ENCODE measurements at regions not wholly inside any gene's neighbourhood (a gene's known extent, or its start where the extent isn't known, plus 50 kb on each side); places are given as distances from the start of the nearest gene placed in this dataset.
"Not testable (repeated sequence)": the region's sequence is repeated elsewhere in the genome, so short reads cannot be mapped to it uniquely, and the experiment has no call there.

DNA sequence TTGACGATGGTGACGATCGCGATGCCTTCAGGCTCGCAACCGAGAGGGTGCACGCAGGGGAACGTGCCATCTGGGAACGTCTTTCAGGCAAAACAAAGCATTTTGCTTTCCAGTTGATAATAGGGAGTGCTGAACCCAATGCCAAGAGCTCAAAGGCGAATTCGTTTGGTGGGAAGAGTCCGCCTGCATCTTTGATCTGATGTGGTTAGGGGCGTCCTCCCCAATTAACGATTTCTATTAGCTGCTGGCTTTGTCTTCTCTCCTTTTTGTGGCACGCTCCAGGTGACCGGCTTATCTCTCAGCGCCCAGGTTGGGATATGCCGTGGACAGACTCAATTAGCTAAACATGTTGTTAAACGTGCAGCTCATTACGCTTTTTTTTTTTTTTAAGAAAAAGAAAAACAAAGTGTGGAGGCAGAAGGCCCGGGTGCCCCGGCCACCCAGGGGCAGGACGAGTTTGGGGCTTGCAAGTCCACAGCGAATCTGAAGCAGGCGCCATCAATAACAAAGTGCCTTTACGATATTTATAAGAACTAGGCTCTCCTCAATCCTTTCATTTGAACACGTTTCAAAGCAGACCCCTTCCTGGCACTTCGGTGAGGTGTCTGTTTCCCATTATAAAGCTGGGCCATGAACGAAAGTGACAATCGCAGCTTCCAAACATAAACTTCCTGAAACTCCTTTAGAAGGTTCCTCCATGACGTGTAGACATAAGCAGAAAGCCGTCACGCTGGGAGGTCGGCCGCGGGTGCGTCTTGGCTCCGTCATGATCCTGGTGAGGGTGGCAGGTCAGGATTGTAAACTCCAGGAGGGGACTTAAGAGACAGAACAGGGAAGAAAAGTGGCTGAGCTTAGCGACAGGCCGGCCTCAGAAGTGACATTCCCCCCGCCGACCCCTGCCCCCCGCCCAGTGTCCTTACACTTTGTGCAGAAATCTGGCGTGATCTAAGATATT lies 155.3 kb downstream of the LAT start:
- not testable (repeated sequence) for DNase-seq

DNA sequence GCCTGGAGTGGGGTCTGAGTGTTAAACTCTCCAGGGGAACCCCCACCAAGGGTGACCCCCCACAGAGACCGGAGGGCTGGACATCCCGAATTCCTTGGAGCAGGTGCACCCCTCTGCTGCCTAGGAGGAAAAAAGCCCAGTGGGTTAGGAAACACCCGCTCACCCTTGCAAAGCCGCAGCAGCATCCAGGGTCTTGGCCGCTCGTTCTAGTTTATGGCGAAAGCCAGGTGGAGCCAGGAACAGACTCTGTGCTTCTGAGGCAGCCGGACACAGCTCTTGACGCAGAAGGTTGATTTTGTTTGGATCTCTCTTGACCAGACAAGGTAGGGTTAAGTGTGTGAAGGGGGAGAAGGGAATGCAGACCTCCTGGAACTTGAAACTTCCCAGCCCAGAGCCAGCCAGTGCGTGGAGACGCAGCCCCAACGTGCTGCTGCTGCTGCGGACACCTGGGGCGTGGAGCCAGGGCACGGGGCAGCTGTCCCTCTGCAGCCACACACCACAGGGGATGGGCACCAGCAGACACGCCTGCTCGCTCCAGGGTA lies 154.5 kb downstream of the LAT start:
- DNase-seq: no peak

DNA sequence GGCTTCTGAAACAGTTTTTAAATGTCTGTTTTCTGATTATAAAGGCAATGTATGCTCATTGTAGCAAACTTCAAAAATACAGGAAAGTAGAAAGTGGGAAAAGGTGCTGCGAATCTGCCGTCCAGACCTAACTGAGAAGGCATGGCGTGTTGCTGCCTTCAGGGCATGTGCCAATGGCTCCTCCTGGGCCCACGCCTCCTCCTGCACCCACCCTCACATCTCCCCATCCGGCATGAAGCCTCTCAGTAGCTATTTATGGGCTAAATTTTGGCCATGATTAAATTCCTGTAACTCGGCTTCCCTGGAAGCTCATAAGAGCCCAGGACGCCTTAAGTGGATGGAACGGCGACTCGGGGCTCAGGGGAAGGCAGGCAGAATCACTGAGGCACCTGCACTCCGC lies 153.8 kb downstream of the LAT start:
- not testable (repeated sequence) for DNase-seq

DNA sequence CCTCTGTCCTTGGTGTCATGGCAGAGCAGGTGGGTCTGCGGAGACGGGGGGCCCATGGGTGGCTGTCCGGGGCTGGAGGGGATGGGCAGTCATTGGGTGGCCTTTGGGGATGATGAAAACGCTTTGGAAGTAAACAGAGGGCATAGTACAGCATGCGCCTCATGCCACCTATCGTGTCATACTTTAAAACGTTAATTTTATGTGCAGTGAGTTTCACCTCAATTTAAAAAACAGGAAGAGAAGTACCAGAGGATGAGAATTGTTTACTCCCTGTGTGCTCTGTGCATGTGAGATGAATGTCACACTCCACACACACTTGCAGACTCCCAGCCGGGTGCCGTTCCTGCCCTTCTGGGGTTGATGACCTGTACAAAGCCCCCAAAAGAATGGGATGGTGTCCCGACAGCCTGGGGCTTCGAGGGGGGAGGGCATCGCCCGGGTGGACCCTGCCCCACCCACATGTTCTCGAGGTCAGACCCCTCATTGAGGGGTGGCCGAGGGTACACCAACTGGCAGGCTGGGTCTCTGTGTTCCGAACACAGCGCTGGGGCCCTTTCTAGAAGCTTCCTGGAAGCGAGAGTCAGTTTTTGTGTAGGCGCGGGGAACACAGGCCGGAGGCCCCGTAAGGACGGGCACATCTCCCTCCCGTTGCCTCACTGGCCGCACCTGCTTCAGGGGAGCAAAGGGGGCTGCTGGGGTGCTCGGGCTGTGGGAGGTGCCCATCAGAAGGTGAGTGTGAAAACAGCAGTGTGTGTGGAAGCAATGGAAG lies 153.2 kb downstream of the LAT start:
- DNase-seq: not testable (repeated sequence)

DNA sequence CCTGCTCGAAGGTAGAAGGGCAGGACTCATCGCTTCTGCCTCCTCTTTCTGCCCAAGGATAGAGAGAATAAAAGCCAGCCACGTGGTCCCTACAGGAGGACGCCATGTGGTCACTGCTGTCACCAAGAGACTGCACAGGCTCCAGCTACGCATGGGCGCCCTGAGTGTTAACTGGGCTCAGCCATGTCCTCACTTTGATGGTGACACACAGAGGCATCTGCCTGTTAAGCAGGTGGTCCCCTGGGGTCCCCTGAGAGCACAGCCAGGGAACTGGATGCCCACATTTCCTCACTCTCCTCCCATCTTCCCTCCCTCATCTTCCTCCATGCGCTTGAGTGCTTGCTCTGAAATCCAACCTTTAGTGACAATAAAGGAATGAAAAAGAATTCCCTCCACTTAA lies 152.6 kb downstream of the LAT start:
- DNase-seq: not testable (repeated sequence)

DNA sequence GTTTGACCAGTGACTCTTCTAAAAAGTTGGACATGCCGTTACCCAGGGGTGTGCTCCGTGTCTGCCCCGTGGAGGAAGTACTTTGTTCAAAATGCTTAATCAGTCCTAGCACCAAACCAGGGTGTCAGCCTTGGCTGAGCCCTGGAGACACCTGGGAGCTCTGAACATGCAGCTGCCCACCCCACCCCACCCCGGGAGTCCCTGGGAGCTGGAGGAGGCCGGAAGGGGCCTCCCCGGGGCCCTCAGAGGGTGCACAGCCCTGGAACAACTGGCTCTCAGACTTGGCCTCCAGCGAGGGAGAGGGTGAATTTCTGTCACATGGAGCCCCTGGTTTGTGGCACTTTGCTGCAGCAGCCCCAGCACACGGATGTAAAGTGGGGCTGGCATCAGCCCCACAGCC lies 152.1 kb downstream of the LAT start:
- DNase-seq: not testable (repeated sequence)

DNA sequence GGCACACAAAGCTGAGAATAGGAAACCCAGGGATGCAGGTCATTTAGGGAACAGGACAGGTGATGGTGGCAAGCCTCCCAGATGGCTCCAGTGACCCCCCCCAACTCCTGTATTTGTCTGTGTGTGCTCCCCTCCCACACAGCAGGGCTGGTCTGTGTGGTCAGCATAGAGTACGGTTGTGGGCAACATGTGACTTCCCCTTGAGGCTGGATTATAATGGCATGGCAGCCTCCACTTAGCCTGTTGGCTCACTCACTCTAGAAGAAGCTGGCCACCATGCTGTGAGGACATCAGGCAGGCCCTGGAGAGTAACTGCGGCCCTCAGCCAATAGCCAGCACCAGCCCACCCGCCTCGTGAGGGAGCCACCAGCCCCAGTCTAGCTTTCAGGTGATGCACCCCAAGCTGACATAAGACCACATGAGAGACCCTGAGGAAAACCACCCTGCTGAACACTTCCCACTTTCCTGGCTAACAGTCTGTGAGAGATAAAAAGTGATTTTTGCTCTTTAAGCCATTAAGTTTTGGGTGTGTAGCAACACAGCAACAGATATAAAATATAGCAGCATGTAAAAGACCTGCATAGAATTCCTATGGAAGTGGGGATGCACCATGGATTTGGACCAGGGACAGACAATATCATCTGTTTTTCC lies 151.3 kb downstream of the LAT start:
- not testable (repeated sequence) for DNase-seq

DNA sequence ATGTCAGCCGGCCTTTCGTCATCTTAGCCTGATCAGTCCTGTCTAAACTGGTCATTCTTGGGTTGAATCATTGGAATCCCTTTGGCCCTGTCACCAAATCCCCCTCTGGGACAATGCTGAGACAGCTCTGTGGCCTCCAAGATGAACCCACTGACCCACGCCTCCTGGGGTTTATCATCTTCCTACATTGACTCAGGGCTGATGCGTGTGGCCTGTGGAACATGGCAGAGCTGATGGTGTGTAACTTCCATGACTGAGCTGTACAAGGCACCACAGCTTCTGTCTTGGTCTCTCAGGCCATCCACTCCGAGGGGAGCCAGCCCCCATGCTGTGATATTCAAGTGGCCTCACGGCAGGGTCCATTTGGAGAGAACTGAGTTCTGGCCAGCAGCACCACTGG lies 150.2 kb downstream of the LAT start:
- not testable (repeated sequence) for DNase-seq

DNA sequence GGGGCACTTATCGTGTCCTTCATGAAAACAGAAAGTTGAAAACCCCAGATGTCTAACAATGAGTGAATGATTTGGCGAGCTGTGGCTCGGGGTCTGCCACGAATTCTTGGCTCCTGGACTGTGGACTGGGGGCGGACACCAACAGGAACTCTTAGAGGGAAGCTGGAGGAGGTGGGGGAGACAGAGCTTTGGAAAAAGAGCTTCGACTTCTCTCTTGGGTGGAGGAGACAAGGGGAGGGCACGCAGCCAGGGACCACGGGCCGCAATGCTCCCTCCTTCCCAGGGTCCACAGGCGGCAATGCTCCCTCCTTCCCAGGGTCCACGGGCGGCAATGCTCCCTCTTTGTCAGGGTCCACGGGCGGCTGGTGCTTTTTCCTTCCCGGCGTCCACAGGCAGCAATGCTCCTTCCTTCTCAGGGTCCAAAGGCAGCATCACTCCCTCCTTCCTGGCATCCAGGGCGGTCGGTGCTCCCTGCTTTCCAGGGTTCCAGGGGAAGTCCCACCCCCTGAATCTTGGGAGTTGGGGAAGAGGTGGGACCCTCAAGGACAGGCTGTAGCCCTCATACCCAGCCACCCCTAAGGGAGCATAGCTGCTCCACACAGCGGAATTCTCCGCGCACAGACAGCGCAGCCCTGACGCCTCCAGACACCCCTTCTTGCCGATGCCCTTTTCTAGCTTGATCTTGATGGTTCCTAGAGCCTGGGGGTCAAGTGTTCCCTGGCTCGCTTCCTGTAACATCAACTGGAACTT lies 149.0 kb downstream of the LAT start:
- DNase-seq: not testable (repeated sequence)

DNA sequence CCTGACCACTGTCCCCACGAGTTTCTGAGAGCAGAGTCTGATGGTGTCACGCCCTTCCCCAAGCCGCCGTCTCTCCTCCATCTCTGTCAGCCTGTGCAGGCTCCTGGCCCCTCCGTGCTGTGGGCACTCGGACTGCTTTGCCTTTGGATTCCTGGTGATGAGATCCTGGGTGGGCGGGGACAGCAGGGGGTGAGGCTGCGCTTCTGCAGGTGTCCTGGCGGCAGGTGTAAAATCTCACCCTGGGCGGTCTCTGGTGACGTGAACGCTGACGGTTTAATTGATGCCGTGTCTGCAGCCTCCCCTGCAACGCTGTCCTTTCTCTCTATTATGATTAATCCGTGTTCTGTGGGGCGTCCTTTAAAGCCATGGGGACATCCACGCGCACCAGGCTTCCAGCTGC lies 148.0 kb downstream of the LAT start:
- not testable (repeated sequence) for DNase-seq

DNA sequence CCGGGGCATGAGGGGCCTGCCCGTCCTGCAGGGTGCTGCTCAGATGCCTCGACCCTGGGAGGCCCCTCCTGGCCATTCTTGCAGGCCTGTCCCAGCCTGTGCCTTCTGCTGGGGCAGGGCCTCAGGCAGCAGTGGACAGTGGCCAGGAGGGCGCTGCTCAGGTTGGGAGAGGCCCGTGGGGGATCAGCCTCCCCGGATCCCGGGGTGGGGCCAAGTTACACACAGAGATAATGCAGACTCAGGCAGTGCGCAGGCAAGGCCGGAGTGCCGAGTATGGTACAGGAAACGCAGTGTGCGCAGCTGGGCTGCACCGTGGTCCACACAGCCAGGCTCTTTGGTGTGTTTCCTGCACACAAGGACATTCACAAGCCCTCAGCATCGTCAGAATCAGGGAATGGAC lies 147.6 kb downstream of the LAT start:
- not testable (repeated sequence) for DNase-seq

DNA sequence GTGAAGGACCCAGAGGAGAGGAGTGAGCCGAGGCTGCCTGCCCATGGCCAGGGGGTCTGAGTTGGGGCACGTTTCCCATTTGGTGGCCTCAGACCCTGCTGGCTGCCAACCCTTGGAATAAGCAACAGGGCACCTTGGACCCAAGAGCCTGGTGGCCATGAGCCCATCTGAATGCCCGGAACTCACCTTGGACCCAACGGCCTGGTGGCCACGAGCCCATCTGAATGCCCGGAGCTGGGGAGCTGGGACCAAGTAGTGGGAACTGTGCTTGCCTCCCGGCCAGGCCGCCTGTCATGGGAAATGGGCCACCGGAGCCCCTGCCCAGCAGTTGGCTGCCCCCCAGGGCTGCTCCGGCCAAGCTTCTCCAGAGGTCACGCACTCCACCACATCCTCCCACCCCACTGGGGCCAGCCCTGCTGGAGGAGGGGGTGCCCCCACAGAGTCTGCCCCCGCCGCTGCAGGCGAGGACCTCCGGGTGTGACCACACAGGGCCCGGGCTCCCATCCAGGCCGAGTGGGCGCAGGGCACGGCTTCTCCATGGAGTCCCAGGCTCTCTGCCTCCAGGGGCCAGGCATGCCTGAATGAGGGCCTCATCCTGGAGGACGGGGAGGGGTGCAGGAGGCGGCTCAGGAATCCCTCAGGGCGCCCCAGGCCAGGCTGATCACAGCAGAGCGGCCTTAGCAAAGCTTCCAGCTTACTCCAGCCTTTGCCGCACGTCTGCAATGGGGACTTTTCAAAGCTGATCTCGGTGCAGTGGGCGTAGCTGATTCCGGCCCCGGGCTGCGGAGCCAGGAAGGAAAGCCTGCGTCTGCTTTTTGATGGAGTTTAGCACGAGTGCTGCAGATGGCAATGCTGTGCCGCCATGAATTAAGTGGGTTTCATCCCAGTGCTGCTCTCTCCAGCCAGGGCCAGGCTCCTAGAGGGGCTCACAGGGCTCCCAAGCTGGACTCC lies 146.3 kb downstream of the LAT start:
- DNase-seq: not testable (repeated sequence)

DNA sequence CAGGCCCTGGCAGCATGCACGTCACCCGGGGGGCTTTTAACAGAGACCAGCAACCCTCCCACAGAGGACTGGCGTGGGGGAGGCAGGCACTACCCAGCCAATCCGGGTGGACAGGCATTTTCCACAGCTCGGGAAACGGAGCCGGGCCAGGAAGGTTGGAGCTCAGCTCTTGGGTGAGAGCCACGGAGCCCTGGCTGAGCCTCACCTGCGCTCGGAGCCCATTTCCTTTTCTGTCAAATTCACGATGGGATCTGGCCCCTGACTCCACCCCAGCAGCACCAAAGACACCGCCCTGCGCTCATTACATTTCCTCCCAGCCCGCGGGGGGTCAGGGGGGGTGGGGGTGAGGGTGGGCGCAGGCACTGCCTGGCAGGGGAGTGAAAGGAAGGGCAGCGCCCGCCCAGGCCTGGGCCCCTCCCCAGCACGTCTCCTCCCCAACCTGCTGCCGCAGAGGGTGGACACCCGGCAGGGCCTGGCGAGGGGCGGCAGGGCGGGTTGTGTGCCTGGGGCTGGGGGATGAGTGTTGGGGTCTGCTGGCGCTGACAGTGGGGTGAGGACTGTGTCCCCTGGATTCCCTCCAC lies 145.4 kb downstream of the LAT start:
- not testable (repeated sequence) for DNase-seq

DNA sequence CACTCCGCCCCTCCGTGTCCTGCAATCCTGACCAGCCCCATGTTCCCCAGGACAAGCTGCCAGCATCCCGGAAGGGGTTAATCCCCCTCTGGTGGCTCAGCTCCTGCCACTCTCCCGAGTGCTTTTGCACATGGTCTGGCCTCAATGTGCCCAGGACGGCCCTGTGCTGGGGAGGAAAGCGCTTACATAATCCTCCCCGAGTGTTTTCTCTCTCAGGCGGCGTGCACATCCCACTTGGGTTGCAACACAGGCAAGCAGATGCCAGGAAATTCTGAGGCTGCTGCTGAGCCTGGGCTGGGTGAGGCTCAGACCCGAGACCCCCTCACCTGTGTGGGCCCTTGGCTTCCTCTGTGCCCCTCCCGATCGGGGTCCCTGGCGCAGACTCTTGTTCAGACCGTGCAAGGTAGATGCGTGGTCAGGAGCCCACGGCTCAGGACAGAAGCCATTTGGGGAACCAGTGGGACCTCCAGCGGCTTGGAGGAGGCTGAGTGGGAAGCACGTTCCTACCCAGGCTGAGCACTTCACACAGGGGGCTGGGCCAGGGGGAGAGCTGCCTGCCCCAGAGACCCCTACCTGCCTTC lies 144.7 kb downstream of the LAT start:
- DNase-seq: not testable (repeated sequence)

DNA sequence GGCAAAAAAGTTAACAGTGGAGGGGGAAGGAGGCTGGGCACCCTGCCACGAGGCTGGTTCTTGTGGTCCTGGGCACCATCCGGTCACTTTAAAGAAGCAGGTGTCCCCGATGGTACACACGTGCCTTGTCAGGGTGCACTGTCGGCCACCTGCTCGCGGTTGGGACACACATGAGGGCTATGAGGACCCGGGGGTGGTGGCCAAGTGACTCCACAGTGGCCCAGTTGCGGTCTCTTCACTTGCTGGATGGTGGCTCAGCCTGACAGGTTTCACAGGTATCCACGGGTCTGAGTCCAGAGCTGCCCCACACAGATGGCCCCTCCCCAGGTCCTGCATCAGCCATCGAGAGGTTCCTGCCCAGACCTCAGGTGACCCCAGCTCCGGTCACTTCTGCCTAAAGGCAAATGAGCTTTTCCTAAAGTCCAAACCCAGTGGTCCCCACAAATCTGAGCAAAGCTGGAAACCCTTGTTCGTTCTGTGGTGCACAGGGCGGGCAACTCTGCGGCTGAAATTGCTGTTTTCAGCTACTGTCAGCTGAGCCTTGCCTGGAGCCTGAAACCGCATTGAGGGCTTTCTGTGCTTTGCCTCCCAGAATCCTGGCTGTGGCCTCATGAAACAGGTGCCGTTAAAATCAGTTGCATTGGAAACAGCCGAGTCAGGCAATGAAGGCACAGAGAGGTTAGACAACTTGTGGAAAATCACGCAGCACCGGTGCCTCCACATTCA lies 144.0 kb downstream of the LAT start:
- not testable (repeated sequence) for DNase-seq

DNA sequence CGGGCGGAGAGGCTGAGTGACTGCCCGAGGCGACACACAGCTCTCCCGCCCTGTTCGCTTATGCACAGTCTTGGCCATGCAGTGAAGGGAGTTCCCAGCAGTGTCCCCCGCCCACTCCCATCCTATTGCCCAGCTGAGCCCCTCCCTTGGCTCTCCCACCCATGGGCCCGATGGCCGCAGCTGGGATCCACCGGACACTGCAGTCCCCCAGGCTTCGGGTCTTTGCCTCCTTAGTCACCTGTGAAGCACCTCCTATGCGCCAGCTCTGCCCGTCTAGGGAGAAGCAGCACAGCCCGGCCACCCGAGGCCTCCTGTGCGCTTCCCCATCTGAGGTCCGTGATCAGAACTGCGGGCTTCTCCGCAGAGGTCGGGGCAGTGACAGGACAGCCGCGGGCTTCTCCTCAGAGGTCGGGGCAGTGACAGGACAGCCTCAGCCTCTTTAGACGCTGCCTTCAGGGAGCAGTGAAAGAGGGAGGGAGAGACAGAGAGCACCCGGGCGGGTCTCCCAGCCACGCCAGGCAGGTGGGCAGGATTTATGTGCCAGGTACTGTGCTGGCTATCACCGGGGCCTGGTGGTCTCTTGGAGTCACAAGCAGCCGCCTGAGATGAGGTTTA lies 143.1 kb downstream of the LAT start:
- not testable (repeated sequence) for DNase-seq

DNA sequence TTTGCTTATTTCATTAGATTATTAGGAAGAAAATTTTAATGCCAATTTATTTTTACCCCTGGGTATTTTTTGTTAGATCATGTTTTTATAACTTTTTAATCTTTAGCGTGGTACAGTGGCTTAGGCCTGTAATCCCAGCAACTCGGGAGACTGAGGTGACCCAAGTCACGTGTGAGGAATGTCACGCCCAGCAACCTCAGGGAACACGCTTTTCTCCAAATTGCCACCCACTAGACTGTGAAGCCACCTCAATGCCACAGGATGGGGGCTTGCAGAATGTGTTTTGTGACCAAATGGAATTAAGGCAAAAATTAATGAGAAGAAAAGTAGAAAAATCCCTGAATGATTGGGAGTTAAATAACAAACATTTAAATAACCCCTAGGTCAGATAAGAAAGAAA lies 141.8 kb downstream of the LAT start:
- no peak for DNase-seq

DNA sequence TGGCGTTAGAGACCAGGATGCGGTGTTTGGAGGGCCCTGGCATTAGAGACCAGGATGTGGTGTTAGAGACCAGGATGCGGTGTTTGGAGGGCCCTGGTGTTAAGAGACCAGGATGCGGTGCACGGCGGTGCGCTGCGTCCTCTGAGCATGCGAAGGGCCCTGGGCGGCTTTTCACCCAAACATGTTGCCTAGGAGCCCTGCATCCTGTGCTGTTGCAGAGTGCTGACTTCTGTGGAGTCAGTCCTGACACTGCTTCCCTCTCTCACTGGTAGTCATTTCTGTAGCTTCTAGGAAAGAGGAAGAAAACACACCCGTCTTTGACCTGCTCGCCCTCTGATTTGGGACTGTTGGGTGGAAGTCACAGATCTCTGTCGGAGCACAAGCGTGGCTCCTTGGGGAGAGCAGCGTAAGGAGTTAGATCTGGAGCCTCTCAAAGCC lies 141.2 kb downstream of the LAT start:
- no peak for DNase-seq

DNA sequence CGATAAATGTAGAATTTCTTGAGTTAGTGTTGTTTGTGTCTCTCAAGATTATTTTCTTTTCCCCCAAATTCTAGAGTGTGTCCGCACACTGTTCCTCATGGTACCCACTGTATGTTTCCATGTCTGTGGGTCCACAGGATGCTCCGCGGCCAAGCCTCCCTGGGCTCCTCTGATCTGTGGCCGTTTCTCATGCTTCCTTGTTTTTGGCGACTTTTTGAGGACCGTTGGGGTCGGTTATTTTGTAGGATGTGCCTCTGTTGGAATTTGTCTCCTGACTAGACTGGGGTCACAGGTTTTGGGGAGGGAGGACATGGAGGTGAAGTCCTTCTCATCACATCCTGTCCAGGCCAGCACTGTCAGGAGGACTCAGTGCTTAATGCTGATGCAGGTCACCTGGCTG lies 140.0 kb downstream of the LAT start:
- no peak for DNase-seq

Measured in activated CD4-positive, alpha-beta T cell treated with anti-CD3 and anti-CD28 coated beads, Interleukin-2, amount 50 U/mL, for 4 hours (primary cell).